GM10266 (cell line): ENCODE measurements at regions not wholly inside any gene's neighbourhood (a gene's known extent, or its start where the extent isn't known, plus 50 kb on each side); places are given as distances from the start of the nearest gene placed in this dataset.

ENCODE experiments used
- DNase-seq: peaks from one replicate; pipeline ENCODE4 v3.0.0; 2012; ENCODE audit errors: extremely low spot score
- TF ChIP-seq, protein P1 (sequence below): IDR thresholded peaks from 2 replicates; pipeline ENCODE4 v1.5.1; 2012; ENCODE audit warnings: mild to moderate bottlenecking, low read depth; ENCODE audit not compliant: control insufficient read depth, insufficient read depth; ENCODE audit errors: missing control alignments

DNA sequence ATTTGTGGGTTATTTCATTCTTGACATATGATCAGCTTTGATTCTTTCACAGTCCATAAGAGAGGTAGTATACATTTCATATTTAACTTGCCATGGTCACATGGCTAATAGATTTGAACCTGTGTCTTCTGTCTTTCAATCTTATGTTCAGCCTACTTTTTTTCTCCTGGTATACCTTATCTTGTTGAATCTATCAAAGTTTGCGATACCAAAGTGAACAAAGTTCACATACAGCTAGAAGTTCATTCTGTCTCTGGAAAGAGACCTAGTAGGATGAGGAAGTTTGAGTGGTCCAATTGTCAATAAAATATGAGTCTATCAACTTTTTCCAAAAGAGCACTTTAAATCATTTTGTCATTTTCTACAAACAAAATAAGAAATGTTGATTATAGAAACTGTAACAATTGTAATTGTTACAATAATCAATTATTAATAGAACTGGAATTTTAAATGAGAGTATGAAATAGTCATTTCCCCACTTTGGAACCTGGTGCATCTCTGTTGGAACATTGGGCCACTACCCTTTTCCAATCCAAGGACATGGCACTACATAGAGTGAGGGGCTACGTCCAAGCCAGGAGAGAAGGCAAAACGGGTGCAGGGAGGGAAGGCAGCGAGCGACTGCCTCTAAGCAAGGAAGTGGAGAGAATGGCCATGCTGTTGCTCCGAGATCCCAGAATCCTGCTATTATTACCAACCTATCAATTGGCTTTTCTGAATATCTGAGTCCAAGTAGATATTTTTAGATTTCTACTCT lies 194.2 kb upstream of the FOXQ1 start:
- TF ChIP-seq, protein P1, sequence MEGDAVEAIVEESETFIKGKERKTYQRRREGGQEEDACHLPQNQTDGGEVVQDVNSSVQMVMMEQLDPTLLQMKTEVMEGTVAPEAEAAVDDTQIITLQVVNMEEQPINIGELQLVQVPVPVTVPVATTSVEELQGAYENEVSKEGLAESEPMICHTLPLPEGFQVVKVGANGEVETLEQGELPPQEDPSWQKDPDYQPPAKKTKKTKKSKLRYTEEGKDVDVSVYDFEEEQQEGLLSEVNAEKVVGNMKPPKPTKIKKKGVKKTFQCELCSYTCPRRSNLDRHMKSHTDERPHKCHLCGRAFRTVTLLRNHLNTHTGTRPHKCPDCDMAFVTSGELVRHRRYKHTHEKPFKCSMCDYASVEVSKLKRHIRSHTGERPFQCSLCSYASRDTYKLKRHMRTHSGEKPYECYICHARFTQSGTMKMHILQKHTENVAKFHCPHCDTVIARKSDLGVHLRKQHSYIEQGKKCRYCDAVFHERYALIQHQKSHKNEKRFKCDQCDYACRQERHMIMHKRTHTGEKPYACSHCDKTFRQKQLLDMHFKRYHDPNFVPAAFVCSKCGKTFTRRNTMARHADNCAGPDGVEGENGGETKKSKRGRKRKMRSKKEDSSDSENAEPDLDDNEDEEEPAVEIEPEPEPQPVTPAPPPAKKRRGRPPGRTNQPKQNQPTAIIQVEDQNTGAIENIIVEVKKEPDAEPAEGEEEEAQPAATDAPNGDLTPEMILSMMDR, result no peak

DNA sequence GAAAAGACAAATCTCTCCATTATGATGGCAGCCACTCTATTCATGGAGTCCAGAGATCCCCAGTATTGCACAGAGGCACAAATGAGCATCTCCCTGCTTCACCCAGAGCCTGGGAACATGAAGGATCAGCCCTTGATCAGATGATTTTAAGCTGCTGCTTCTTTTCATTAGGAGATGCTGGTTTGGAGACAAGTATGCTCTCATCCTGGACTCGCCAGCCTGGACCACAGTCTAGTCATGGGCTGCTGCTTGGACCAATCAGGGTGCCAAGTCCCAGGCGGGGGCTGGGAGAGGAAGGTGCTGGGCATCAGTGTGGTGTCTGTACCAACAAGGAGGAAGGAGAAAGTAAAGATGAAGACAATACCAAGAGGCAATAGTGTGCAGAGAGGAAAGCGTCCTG lies 195.7 kb upstream of the FOXQ1 start:
- TF ChIP-seq, protein P1, result no peak
- no peak for DNase-seq

More for the DNA sequence above, 194.2 kb upstream of the FOXQ1 start:
- DNase-seq, result no peak

DNA sequence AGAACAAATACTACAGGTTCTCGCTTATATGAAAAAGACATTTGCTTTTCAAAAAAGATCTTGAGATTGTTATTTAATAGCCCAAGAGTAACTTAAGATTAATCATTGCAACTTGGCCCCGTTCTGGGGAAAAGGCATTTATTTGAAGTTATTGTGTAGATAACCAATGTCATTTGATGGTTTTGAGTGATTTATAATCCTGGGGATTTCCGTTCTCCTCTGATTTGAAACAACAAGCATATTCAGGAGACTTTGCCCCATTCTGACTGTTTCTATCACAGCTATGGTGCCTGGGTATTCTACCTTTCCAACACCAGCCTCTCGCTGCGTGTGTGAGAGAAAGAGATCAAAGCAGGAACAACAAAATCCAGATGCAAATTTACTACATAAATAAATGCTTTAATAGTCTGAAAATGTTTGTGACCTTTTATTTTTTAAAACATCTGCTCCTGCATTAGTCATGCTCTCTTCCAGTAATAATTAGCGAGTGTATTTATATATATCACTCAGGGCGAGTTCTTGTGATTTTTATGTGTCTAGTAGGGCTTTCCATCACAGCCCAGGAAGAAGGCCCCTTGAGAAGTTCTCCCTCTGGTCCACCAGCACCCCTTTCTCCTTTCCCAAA lies 197.9 kb upstream of the FOXQ1 start:
- TF ChIP-seq, protein P1, result no peak
- DNase-seq, result no peak

DNA sequence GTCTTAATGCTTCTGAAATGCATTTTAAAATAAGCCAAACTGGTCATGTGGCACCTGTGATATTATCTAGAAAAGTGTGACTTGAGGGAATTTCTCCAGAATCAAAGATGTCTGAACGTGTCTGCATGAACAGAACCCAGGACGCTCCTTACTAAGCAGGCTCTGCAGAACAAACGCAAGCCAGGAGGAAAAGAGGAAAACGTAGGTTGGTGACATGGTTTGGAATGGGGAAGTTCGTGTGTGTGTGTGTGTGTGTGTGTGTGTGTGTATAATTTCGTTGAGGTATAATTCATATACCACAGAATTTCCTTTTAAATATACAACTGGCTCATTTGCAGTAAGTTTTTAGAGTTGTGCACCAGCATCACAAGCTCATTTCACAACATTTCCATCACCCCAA lies 200.5 kb upstream of the FOXQ1 start:
- no peak for DNase-seq

DNA sequence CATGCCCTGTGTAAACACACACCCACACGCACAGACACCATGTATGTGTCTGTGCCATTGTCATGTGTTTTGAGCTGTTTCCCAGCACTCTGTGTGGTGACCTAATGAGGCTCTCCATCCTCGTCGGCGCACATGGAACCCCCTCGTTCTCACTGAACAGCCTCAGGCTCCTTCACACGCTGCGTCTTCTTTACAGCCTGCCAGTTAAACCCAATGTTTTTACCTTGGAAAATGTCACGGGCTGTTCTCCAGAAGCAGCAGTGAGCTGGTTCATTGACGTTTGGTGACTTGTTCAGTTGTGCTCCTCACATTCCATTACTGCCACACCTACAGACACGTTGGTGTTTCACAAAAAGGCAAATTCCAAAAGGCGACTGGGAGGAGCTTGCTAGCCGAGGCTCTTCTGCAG lies 201.0 kb upstream of the FOXQ1 start:
- no peak for DNase-seq
- TF ChIP-seq, protein P1, result no peak

More for the DNA sequence above, 200.5 kb upstream of the FOXQ1 start:
- TF ChIP-seq, protein P1, result no peak

DNA sequence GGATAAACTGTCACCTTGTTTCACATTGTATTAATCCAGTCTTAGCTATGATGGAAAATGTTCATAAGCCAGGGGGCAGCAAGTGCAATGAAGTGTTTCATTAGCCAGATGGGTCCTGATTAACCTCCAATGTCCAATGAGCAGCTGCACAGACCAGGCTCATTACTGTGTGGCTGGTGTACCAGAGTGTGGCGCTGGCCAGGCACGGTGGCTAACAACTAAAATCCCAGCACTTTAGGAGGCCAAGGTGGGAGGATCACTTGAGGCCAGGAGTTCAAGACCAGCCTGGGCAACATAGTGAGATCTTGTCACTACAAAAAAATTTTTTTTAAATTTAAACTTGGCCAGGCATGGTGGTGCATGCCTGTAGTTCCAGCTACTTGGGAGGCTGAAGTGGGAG lies 201.7 kb upstream of the FOXQ1 start:
- TF ChIP-seq, protein P1, result no peak
- no peak for DNase-seq

DNA sequence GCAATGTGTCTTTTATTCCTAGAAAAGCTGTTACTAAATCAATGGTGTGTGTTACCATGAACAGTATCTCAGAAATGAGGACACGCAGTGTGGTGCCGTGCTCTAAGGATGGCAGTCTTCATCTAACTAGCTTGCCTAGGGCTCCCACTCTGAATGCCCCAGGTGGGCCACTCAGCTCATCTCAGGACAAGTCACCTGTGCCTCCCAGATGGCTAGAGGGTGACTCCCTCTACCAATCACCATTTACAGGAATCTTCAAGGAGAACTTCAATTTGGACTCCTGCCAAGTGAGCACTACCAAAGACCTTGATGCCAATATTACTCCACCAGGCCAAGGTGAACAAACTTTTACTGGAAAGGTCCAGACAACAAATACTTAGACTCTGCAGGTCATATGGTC lies 202.8 kb upstream of the FOXQ1 start:
- DNase-seq, result no peak
- TF ChIP-seq, protein P1, result no peak
